ENCODE measurements at regions not wholly inside any gene's neighbourhood (a gene's known extent, or its start where the extent isn't known, plus 50 kb on each side); places are given as distances from the start of the nearest gene placed in this dataset.

- TF ChIP-seq CTCF (IDR thresholded peaks at IDR 0.05) (no peak), POLR2A (IDR thresholded peaks at IDR 0.05) (no peak)
These were observed 916.2 kb downstream of the NXPH1 start for GRCh38 chr7:9349625-9350024.
